Bronchial epithelial cell (primary cell): ENCODE measurements at regions not wholly inside any gene's neighbourhood (a gene's known extent, or its start where the extent isn't known, plus 50 kb on each side); places are given as distances from the start of the nearest gene placed in this dataset.

Experiments used
- DNase-seq: peaks from one replicate; pipeline ENCODE4 v3.0.0-alpha.2; 2010; ENCODE audit warnings: low read depth
- FAIRE-seq: peaks from 2 replicates; lab custom pipeline; 2011; peaks lifted over from hg19 to GRCh38; lab: Jason Lieb, UNC
- H3K27me3 ChIP-seq: 2 replicates; pipeline ENCODE4 v1.5.1; 2011; ENCODE audit warnings: low read length; ENCODE audit not compliant: control insufficient read depth, insufficient read depth
- H3K36me3 ChIP-seq: 2 replicates; pipeline ENCODE4 v1.5.1; 2011; ENCODE audit warnings: low read length; ENCODE audit not compliant: control insufficient read depth, insufficient read depth
- H3K4me3 ChIP-seq: 2 replicates; pipeline ENCODE4 v1.5.1; 2011; ENCODE audit warnings: mild to moderate bottlenecking, low read depth, low read length, control low read depth
- CTCF ChIP-seq: IDR thresholded peaks from 2 replicates; pipeline ENCODE4 v1.5.1; 2011; ENCODE audit warnings: mild to moderate bottlenecking, moderate library complexity, low read length, control low read depth, inconsistent platforms; ENCODE audit not compliant: insufficient read depth, severe bottlenecking

- DNase-seq (no peak), FAIRE-seq (no peak)
- Histone ChIP-seq H3K27me3 (no peaks in the 10 kb centered on the region), H3K36me3 (no peaks in the 10 kb centered on the region), H3K4me3 (no peak overlapping the region)
- no peak for TF ChIP-seq CTCF
Observed at GRCh38 chrX:127578395-127578794, 473.8 kb downstream of the ACTRT1 start.

- no peak for TF ChIP-seq CTCF
- Histone ChIP-seq H3K36me3 (no peaks in the 10 kb centered on the region), H3K27me3 (no peaks in the 10 kb centered on the region), H3K4me3 (no peak overlapping the region)
- DNase-seq, result no peak
- FAIRE-seq, result no peak
Observed at GRCh38 chrX:127577884-127578283, 474.3 kb downstream of the ACTRT1 start.

DNA sequence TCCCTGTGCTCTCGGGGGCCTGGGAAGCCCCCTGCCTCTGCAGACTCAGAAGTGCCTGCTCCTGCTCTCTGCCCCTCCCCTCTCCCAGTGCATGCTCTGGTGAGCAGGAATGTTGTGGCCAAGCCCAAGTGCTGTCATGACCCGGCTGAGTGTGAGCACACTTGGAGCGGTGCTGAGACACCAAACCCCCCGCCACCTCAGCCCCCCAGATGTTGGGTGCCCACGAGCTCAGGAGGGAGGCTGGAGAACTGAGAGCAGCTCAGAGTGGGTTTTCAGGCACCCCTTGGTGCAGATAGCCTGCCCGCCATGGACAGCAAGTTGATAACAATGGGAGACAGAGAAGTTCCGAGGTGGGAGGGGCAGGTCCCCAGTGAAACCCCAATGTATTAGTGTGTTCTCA lies 477.4 kb downstream of the ACTRT1 start:
- no peak for TF ChIP-seq CTCF
- H3K27me3 ChIP-seq, result no peaks in the 10 kb centered on the region
- DNase-seq (no peak), FAIRE-seq (no peak)
- no peaks in the 10 kb centered on the region for H3K36me3 ChIP-seq
- H3K4me3 ChIP-seq, result no peak overlapping the region

DNA sequence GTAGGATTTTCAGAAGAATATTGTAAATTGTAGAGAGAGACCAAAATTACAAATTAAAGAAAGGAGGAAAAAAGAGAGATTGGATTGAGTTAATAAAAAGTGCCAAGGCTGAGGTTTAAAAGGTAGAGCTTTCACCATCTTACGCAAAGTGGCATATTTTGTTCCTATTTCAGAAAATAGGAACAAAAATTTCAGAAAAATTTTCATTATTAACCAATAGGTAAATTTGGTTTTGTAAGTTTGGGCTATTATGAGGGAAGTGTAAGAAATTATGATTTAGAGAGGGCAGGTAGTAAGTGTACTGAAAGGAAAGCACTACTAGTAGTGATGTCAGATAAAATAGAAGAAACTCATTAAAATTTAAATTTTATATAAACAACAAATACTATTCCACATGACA lies 479.7 kb downstream of the ACTRT1 start:
- DNase-seq (no peak), FAIRE-seq (no peak)
- no peak for TF ChIP-seq CTCF
- Histone ChIP-seq H3K36me3 (no peaks in the 10 kb centered on the region), H3K4me3 (no peak overlapping the region), H3K27me3 (no peaks in the 10 kb centered on the region)

GRCh38 chrX:127571834-127572233 lies 480.4 kb downstream of the ACTRT1 start:
- FAIRE-seq, result no peak

More at GRCh38 chrX:127571834-127572233, 480.4 kb downstream of the ACTRT1 start:
- no peak overlapping the region for H3K4me3 ChIP-seq
- no peak for TF ChIP-seq CTCF
- DNase-seq, result no peak
- H3K36me3 ChIP-seq, result no peaks in the 10 kb centered on the region
- H3K27me3 ChIP-seq, result no peaks in the 10 kb centered on the region
